B cell (primary cell): ENCODE measurements at regions not wholly inside any gene's neighbourhood (a gene's known extent, or its start where the extent isn't known, plus 50 kb on each side); places are given as distances from the start of the nearest gene placed in this dataset.

Experiments used
- EZH2 ChIP-seq: IDR thresholded peaks from 2 replicates; pipeline ENCODE4 v1.6.1; 2012; ENCODE audit warnings: borderline replicate concordance, low read depth, mild to moderate bottlenecking, moderate library complexity, low read length; ENCODE audit not compliant: insufficient read depth, poor library complexity, severe bottlenecking
- TF ChIP-seq, protein P1 (sequence below): fragments of 200-600 bp; IDR thresholded peaks from one replicate; pipeline ENCODE4 v1.8.0; 2022; ENCODE audit warnings: antibody characterized with exemption, mild to moderate bottlenecking

DNA sequence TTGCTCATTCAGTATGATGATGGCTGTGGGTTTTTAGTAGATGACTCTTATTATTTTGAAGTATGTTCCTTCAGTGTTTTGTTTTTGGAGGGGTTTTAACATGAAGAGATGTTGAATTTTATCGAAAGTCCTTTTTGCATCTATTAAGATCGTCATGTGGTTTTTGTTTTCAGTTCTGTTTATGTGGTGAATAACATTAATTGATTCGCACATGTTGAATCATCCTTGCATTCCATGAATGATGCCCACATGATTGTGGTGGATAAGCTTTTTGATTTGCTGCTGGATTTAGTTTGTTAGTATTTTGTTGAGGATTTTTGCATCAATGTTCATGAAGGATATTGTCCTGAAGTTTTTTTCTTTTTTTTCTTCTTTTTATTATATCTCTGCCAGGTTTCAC is 347.4 kb upstream of the EPHA5 start:
- no peak for TF ChIP-seq EZH2
- TF ChIP-seq, protein P1, sequence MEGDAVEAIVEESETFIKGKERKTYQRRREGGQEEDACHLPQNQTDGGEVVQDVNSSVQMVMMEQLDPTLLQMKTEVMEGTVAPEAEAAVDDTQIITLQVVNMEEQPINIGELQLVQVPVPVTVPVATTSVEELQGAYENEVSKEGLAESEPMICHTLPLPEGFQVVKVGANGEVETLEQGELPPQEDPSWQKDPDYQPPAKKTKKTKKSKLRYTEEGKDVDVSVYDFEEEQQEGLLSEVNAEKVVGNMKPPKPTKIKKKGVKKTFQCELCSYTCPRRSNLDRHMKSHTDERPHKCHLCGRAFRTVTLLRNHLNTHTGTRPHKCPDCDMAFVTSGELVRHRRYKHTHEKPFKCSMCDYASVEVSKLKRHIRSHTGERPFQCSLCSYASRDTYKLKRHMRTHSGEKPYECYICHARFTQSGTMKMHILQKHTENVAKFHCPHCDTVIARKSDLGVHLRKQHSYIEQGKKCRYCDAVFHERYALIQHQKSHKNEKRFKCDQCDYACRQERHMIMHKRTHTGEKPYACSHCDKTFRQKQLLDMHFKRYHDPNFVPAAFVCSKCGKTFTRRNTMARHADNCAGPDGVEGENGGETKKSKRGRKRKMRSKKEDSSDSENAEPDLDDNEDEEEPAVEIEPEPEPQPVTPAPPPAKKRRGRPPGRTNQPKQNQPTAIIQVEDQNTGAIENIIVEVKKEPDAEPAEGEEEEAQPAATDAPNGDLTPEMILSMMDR: no peak
